Small intestine (tissue), 7 donors: ENCODE measurements at regions not wholly inside any gene's neighbourhood (a gene's known extent, or its start where the extent isn't known, plus 50 kb on each side); places are given as distances from the start of the nearest gene placed in this dataset.

Experiments
- DNase-seq, 2 donors: peaks; one replicate each; pipeline versions ENCODE4 v3.0.0 to v3.0.0-alpha.2; 2013
- FAIRE-seq: peaks from 2 replicates; lab custom pipeline; 2012; peaks lifted over from hg19 to GRCh38; lab: Jason Lieb, UNC
- H3K27ac ChIP-seq, 3 donors: one replicate each; pipeline ENCODE4 v1.5.1; 2013; ENCODE audit warnings: low read length in 2 of 3, mild to moderate bottlenecking in 2 of 3, control low read depth in 1 of 3, inconsistent platforms in 1 of 3, low read depth in 1 of 3, moderate library complexity in 1 of 3
- H3K27me3 ChIP-seq, 3 donors: one replicate each; pipeline ENCODE4 v1.6.1; 2013; ENCODE audit warnings: low read length in 3 of 3, inconsistent platforms in 1 of 3; ENCODE audit not compliant: control insufficient read depth in 3 of 3, insufficient read depth in 3 of 3
- H3K36me3 ChIP-seq, 3 donors: one replicate each; pipeline ENCODE4 v1.6.1; 2013; ENCODE audit warnings: low read length in 3 of 3, inconsistent platforms in 1 of 3, low read depth in 1 of 3, mild to moderate bottlenecking in 1 of 3, moderate library complexity in 1 of 3; ENCODE audit not compliant: control insufficient read depth in 3 of 3, insufficient read depth in 2 of 3
- H3K4me1 ChIP-seq, 3 donors: one replicate each; pipeline ENCODE4 v1.6.1; 2013; ENCODE audit warnings: low read length in 2 of 3, inconsistent platforms in 1 of 3, low read depth in 1 of 3, mild to moderate bottlenecking in 1 of 3, moderate library complexity in 1 of 3; ENCODE audit not compliant: control insufficient read depth in 3 of 3, insufficient read depth in 2 of 3
- H3K4me3 ChIP-seq, 3 donors: one replicate each; pipeline ENCODE4 v1.5.1; 2013; ENCODE audit warnings: low read length in 3 of 3, control low read depth in 1 of 3, inconsistent platforms in 1 of 3, low read depth in 1 of 3, mild to moderate bottlenecking in 1 of 3, moderate library complexity in 1 of 3
- H3K9me3 ChIP-seq, 2 donors: one replicate each; pipeline ENCODE4 v1.6.1; 2013; ENCODE audit warnings: low read depth in 1 of 2, low read length in 1 of 2; ENCODE audit not compliant: control insufficient read depth in 2 of 2, insufficient read depth in 1 of 2
- WGBS, 3 donors: extraction: QIAGEN DNeasy Blood & Tissue Kit; methylation state at CpG; one replicate each; pipeline ENCODE4 v1.1.7; 2013; 5-methylcytosine and 5-hydroxymethylcytosine counted together
- donor health status: healthy with polysubstance abuse.
- donor health status: control.
- donor health status: control.
- donor health status: Bipolar disorder and iron deficiency.
- donor health status: healthy.

GRCh38 chr13:97133955-97134354 lies 88.2 kb upstream of the MBNL2 start:
- no peak for FAIRE-seq
- H3K27ac ChIP-seq, result no peak overlapping the region
- H3K4me1 ChIP-seq, result no peaks in the 10 kb centered on the region
- no peaks in the 10 kb centered on the region for H3K36me3 ChIP-seq
- no peaks in the 10 kb centered on the region for H3K9me3 ChIP-seq
- no peak for DNase-seq
- no peaks in the 10 kb centered on the region for H3K27me3 ChIP-seq
- no peak overlapping the region for H3K4me3 ChIP-seq
- 61 to 73% (median 71%) methylated on average over 3 of the region's 3 CpGs for WGBS, 3 donors

GRCh38 chr13:97134364-97135095 lies 87.6 kb upstream of the MBNL2 start:
- DNase-seq (no peak), FAIRE-seq (no peak)

GRCh38 chr13:97135883-97136282 lies 86.2 kb upstream of the MBNL2 start:
- DNase-seq, result no peak
- Histone ChIP-seq H3K4me3 (no peak overlapping the region), H3K27ac (no peak overlapping the region), H3K4me1 (no peaks in the 10 kb centered on the region), H3K9me3 (no peaks in the 10 kb centered on the region), H3K27me3 (no peaks in the 10 kb centered on the region), H3K36me3 (no peaks in the 10 kb centered on the region)
- FAIRE-seq, result no peak
- 62 to 67% (median 62%) methylated on average over 4 of the region's 4 CpGs for WGBS, 3 donors

More at GRCh38 chr13:97134364-97135095, 87.6 kb upstream of the MBNL2 start:
- 91 to 94% (median 93%) methylated on average over 11 of the region's 11 CpGs for WGBS, 3 donors
- Histone ChIP-seq H3K36me3 (no peaks in the 10 kb centered on the region), H3K27me3 (no peaks in the 10 kb centered on the region), H3K4me3 (no peak overlapping the region), H3K4me1 (no peaks in the 10 kb centered on the region), H3K9me3 (no peaks in the 10 kb centered on the region), H3K27ac (no peak overlapping the region)

- Histone ChIP-seq H3K4me1 (peaks cover 0 to 5% (median 2%) of the 10 kb centered on the region in 3 donors), H3K27ac (no peak overlapping the region), H3K4me3 (no peak overlapping the region), H3K36me3 (no peaks in the 10 kb centered on the region), H3K9me3 (no peaks in the 10 kb centered on the region), H3K27me3 (no peaks in the 10 kb centered on the region)
- no peak for DNase-seq
- 86 to 94% (median 92%) methylated on average over 3 of the region's 3 CpGs for WGBS, 3 donors
- no peak for FAIRE-seq
Observed at GRCh38 chr13:97136418-97136817, 85.7 kb upstream of the MBNL2 start.

- FAIRE-seq (no peak), DNase-seq (no peak)
- H3K4me3 ChIP-seq, result no peak overlapping the region
- 80 to 91% (median 86%) methylated on average over 3 of the region's 3 CpGs for WGBS, 3 donors
- H3K36me3 ChIP-seq, result no peaks in the 10 kb centered on the region
- H3K27ac ChIP-seq, result no peak overlapping the region
- H3K9me3 ChIP-seq, result no peaks in the 10 kb centered on the region
- H3K27me3 ChIP-seq, result no peaks in the 10 kb centered on the region
- H3K4me1 ChIP-seq, result peaks cover 0 to 5% (median 4%) of the 10 kb centered on the region in 3 donors
Observed at GRCh38 chr13:97139691-97140090, 82.4 kb upstream of the MBNL2 start.

- Histone ChIP-seq H3K9me3 (no peaks in the 10 kb centered on the region), H3K27ac (no peak overlapping the region), H3K36me3 (no peaks in the 10 kb centered on the region), H3K4me3 (no peak overlapping the region), H3K27me3 (no peaks in the 10 kb centered on the region), H3K4me1 (peaks cover 0 to 5% (median 4%) of the 10 kb centered on the region in 3 donors)
- 81 to 84% (median 82%) methylated on average over 6 of the region's 6 CpGs for WGBS, 3 donors
- DNase-seq (no peak), FAIRE-seq (no peak)
Observed at GRCh38 chr13:97140131-97140530, 82.0 kb upstream of the MBNL2 start.

GRCh38 chr13:97140611-97141010 lies 81.5 kb upstream of the MBNL2 start:
- H3K36me3 ChIP-seq, result no peaks in the 10 kb centered on the region
- FAIRE-seq (no peak), DNase-seq (no peak)
- 37 to 41% (median 40%) methylated on average over 3 of the region's 3 CpGs for WGBS, 3 donors
- no peaks in the 10 kb centered on the region for H3K9me3 ChIP-seq
- H3K4me1 ChIP-seq, result peaks cover 0 to 5% (median 4%) of the 10 kb centered on the region in 3 donors
- no peaks in the 10 kb centered on the region for H3K27me3 ChIP-seq
- H3K4me3 ChIP-seq, result no peak overlapping the region
- H3K27ac ChIP-seq, result no peak overlapping the region

- H3K27me3 ChIP-seq, result no peaks in the 10 kb centered on the region
- FAIRE-seq, result no peak
- DNase-seq, result no peak
- H3K4me1 ChIP-seq, result peaks cover 0 to 5% (median 4%) of the 10 kb centered on the region in 3 donors
- H3K36me3 ChIP-seq, result no peaks in the 10 kb centered on the region
- H3K27ac ChIP-seq, result peak overlapping the region in 1 of 3 donors; percentile 27
- H3K4me3 ChIP-seq, result no peak overlapping the region
- 38 to 59% (median 54%) methylated on average over 3 of the region's 3 CpGs for WGBS, 3 donors
- no peaks in the 10 kb centered on the region for H3K9me3 ChIP-seq
Observed at GRCh38 chr13:97141097-97141496, 81.0 kb upstream of the MBNL2 start.
